Trophoblast cell (in vitro differentiated cells and primary cell): ENCODE measurements at regions not wholly inside any gene's neighbourhood (a gene's known extent, or its start where the extent isn't known, plus 50 kb on each side); places are given as distances from the start of the nearest gene placed in this dataset.
"Not testable (repeated sequence)": the region's sequence is repeated elsewhere in the genome, so short reads cannot be mapped to it uniquely, and the experiment has no call there.

ENCODE experiments used
- DNase-seq, 2 donors: peaks; one replicate each; pipeline ENCODE4 v3.0.0-alpha.2; 2016
- H2AFZ ChIP-seq: 2 replicates; pipeline ENCODE4 v1.6.1; 2013; ENCODE audit warnings: low read length, moderate library complexity, mild to moderate bottlenecking; ENCODE audit not compliant: insufficient read depth, poor library complexity
- H2AK5ac ChIP-seq: 2 replicates; pipeline ENCODE4 v1.6.1; 2013; ENCODE audit warnings: mild to moderate bottlenecking, low read length
- H2BK120ac ChIP-seq: 2 replicates; pipeline ENCODE4 v1.6.1; 2013; ENCODE audit warnings: low read length, mild to moderate bottlenecking, moderate library complexity; ENCODE audit not compliant: insufficient read depth, poor library complexity
- H2BK12ac ChIP-seq: 2 replicates; pipeline ENCODE4 v1.6.1; 2013; ENCODE audit warnings: mild to moderate bottlenecking, low read length, moderate library complexity
- H2BK5ac ChIP-seq: 2 replicates; pipeline ENCODE4 v1.6.1; 2013; ENCODE audit warnings: low read length, low read depth, moderate library complexity, mild to moderate bottlenecking; ENCODE audit not compliant: poor library complexity
- H3K14ac ChIP-seq: 2 replicates; pipeline ENCODE4 v1.6.1; 2013; ENCODE audit warnings: mild to moderate bottlenecking, low read length
- H3K18ac ChIP-seq: 2 replicates; pipeline ENCODE4 v1.6.1; 2013; ENCODE audit warnings: mild to moderate bottlenecking, low read length
- H3K23ac ChIP-seq: 2 replicates; pipeline ENCODE4 v1.6.1; 2013; ENCODE audit warnings: low read length
- H3K27ac ChIP-seq: 2 replicates; pipeline ENCODE4 v1.5.1; 2013; ENCODE audit warnings: low read depth, mild to moderate bottlenecking, inconsistent platforms, low read length, moderate library complexity
- H3K27me3 ChIP-seq: 2 replicates; pipeline ENCODE4 v1.6.1; 2013; ENCODE audit warnings: inconsistent platforms, mild to moderate bottlenecking, low read length, moderate library complexity; ENCODE audit not compliant: insufficient read depth
- H3K36me3 ChIP-seq, 2 experiments: 1 replicate in 1 of 2; 2 replicates in 1 of 2; pipeline ENCODE4 v1.6.1; 2013; ENCODE audit warnings: low read length in 2 of 2, mild to moderate bottlenecking in 2 of 2, moderate library complexity in 1 of 2; ENCODE audit not compliant: insufficient read depth in 2 of 2, control insufficient read depth in 1 of 2
- H3K4ac ChIP-seq: 2 replicates; pipeline ENCODE4 v1.6.1; 2013; ENCODE audit warnings: low read depth, mild to moderate bottlenecking, low read length, moderate library complexity
- H3K4me1 ChIP-seq, 2 experiments: 1 replicate in 1 of 2; 2 replicates in 1 of 2; pipeline ENCODE4 v1.6.1; 2013; ENCODE audit warnings: low read length in 2 of 2, mild to moderate bottlenecking in 2 of 2, moderate library complexity in 1 of 2; ENCODE audit not compliant: insufficient read depth in 2 of 2, control insufficient read depth in 1 of 2
- H3K4me2 ChIP-seq: 2 replicates; pipeline ENCODE4 v1.6.1; 2013; ENCODE audit warnings: inconsistent platforms, mild to moderate bottlenecking, low read length, moderate library complexity
- H3K4me3 ChIP-seq: 2 replicates; pipeline ENCODE4 v1.5.1; 2013; ENCODE audit warnings: mild to moderate bottlenecking, low read depth, low read length, inconsistent platforms
- H3K79me1 ChIP-seq: one replicate; pipeline ENCODE4 v1.6.1; 2013; ENCODE audit warnings: low read length
- H3K79me2 ChIP-seq: 2 replicates; pipeline ENCODE4 v1.6.1; 2013; ENCODE audit warnings: low read length, mild to moderate bottlenecking; ENCODE audit not compliant: control insufficient read depth, insufficient read depth, poor library complexity
- H3K9ac ChIP-seq: 2 replicates; pipeline ENCODE4 v1.6.1; 2013; ENCODE audit warnings: mild to moderate bottlenecking, low read length
- H3K9me3 ChIP-seq: 2 replicates; pipeline ENCODE4 v1.6.1; 2013; ENCODE audit warnings: low read depth, mild to moderate bottlenecking, control low read depth, inconsistent platforms, low read length; ENCODE audit not compliant: insufficient read depth
- H4K12ac ChIP-seq: 2 replicates; pipeline ENCODE4 v1.6.1; 2013; ENCODE audit warnings: low read depth, mild to moderate bottlenecking, low read length, moderate library complexity
- H4K8ac ChIP-seq: 2 replicates; pipeline ENCODE4 v1.6.1; 2013; ENCODE audit warnings: low read depth, mild to moderate bottlenecking, low read length, moderate library complexity
- H4K91ac ChIP-seq: one replicate; pipeline ENCODE4 v1.6.1; 2013; ENCODE audit warnings: low read depth, mild to moderate bottlenecking, low read length, moderate library complexity
- WGBS: extraction: QIAGEN DNeasy Blood & Tissue Kit; methylation state at CpG from one replicate; pipeline ENCODE4 v1.1.7; 2013; ENCODE audit warnings: missing lambda C conversion rate; ENCODE audit not compliant: insufficient read length, insufficient coverage; ENCODE audit errors: extremely low coverage; 5-methylcytosine and 5-hydroxymethylcytosine counted together

GRCh38 chr1:233827937-233828336 lies 76.5 kb upstream of the SLC35F3 start:
- not testable (repeated sequence) for H3K36me3 ChIP-seq, H2BK5ac ChIP-seq, H3K18ac ChIP-seq, H3K4me2 ChIP-seq, H4K8ac ChIP-seq, H2BK120ac ChIP-seq, H3K4me3 ChIP-seq, DNase-seq, H3K27ac ChIP-seq, H2AK5ac ChIP-seq, H4K12ac ChIP-seq, H3K9ac ChIP-seq, H3K4ac ChIP-seq, H3K4me1 ChIP-seq, H3K79me1 ChIP-seq, H3K14ac ChIP-seq, H3K9me3 ChIP-seq, H3K23ac ChIP-seq, H2BK12ac ChIP-seq, H3K79me2 ChIP-seq, H2AFZ ChIP-seq, H4K91ac ChIP-seq, H3K27me3 ChIP-seq
- no CpG with 5 or more reads among the region's 2 CpGs for WGBS

GRCh38 chr1:233828480-233828879 lies 76.0 kb upstream of the SLC35F3 start:
- Histone ChIP-seq H2BK12ac (no peak overlapping the region), H4K8ac (no peak overlapping the region), H3K18ac (no peak overlapping the region), H2BK5ac (no peak overlapping the region), H2AK5ac (no peak overlapping the region), H3K79me2 (no peaks in the 10 kb centered on the region), H3K4ac (no peak overlapping the region), H3K9me3 (no peaks in the 10 kb centered on the region), H3K4me3 (no peak overlapping the region), H3K4me2 (no peak overlapping the region), H3K14ac (no peak overlapping the region), H3K9ac (no peak overlapping the region), H3K79me1 (no peaks in the 10 kb centered on the region), H4K91ac (no peak overlapping the region), H4K12ac (no peak overlapping the region), H3K23ac (no peak overlapping the region), H3K4me1 (no peaks in the 10 kb centered on the region), H3K36me3 (no peaks in the 10 kb centered on the region), H2BK120ac (no peak overlapping the region), H2AFZ (no peak overlapping the region), H3K27me3 (no peaks in the 10 kb centered on the region), H3K27ac (no peak overlapping the region)
- DNase-seq: no peak

GRCh38 chr1:233834609-233835008 lies 69.9 kb upstream of the SLC35F3 start:
- Histone ChIP-seq H3K9ac (no peak overlapping the region), H2BK12ac (no peak overlapping the region), H4K91ac (no peak overlapping the region), H2BK120ac (no peak overlapping the region), H3K36me3 (no peaks in the 10 kb centered on the region), H3K18ac (no peak overlapping the region), H3K4me3 (no peak overlapping the region), H3K79me1 (no peaks in the 10 kb centered on the region), H3K14ac (no peak overlapping the region), H3K4me1 (no peaks in the 10 kb centered on the region), H3K27me3 (no peaks in the 10 kb centered on the region), H4K12ac (no peak overlapping the region), H3K9me3 (no peaks in the 10 kb centered on the region), H3K27ac (no peak overlapping the region), H2BK5ac (no peak overlapping the region), H3K4ac (no peak overlapping the region), H4K8ac (no peak overlapping the region), H2AK5ac (no peak overlapping the region), H2AFZ (no peak overlapping the region), H3K4me2 (no peak overlapping the region), H3K79me2 (no peaks in the 10 kb centered on the region), H3K23ac (no peak overlapping the region)
- no peak for DNase-seq
- no CpG with 5 or more reads among the region's 2 CpGs for WGBS

- not testable (repeated sequence) for H3K9ac ChIP-seq, H3K18ac ChIP-seq, H2AFZ ChIP-seq, H2AK5ac ChIP-seq, H2BK120ac ChIP-seq, H3K27ac ChIP-seq, H3K14ac ChIP-seq, H3K4me3 ChIP-seq, H3K23ac ChIP-seq, H3K79me2 ChIP-seq, H3K4me1 ChIP-seq, H3K9me3 ChIP-seq, H2BK12ac ChIP-seq, H4K8ac ChIP-seq, H4K91ac ChIP-seq, H3K79me1 ChIP-seq, H3K4ac ChIP-seq, H3K27me3 ChIP-seq, H2BK5ac ChIP-seq, H4K12ac ChIP-seq, H3K4me2 ChIP-seq, DNase-seq, H3K36me3 ChIP-seq
- WGBS: no CpG with 5 or more reads among the region's 4 CpGs
These were observed 66.3 kb upstream of the SLC35F3 start for GRCh38 chr1:233838207-233838606.
